ENCODE measurements at regions not wholly inside any gene's neighbourhood (a gene's known extent, or its start where the extent isn't known, plus 50 kb on each side); places are given as distances from the start of the nearest gene placed in this dataset.

DNA sequence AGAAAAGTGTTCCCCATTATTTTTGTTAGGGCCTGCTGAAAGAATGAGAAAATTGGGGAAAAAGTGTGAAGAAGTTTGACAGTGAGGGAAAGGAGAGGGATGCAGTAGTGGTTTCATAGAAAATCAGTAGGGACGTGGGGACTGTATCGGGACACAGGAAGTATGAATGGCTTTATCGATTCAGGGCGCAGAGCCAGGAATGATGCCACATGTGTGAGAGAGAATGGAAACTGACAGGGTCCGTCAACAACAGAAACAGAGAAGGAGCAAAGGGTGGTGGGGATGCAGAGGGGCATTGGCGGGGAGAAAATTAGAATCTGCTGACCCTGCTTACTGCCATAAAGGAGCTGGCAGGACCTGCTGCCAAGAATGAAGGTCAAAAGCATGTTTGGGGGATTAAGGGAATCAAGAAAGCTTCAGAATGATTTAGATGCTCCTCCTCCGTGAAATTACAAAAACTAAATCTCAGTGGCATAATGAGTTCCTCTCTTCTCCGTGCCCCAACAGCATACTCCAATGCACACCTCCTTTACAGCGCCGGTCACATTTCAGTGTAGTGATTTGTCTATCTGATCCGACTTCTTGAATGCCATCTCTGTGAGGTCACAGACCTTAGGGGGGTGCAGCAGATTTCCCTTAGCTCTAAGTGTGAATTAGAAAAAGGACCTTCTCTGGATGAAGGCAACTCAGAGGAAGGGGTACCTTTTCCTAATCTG is 92.6 kb downstream of the EMP1 start:
- Histone ChIP-seq H3K4me1 (ENCODE audit: control insufficient read depth in 1 of 2, insufficient read depth in 2 of 2, low read depth in 1 of 2, low read length in 1 of 2) (no peaks in the 10 kb centered on the region), H3K36me3 (replicated peaks in 1 of 2; ENCODE audit: control insufficient read depth in 1 of 2, insufficient read depth in 2 of 2, low read length in 1 of 2) (no peaks in the 10 kb centered on the region), H3K9ac (no peak overlapping the region), H4K20me1 (ENCODE audit: insufficient read depth) (no peaks in the 10 kb centered on the region), H3K27ac (ENCODE audit: low read depth in 2 of 2, low read length in 1 of 2) (no peak overlapping the region), H3K4me3 (ENCODE audit: low read depth in 2 of 2, low read length in 1 of 2) (no peak overlapping the region), H3K9me3 (no peaks in the 10 kb centered on the region), H2AFZ (ENCODE audit: low read depth) (no peak overlapping the region), H3F3A (replicated peaks; ENCODE audit: insufficient read depth) (no peaks in the 10 kb centered on the region), H3K27me3 (ENCODE audit: insufficient read depth) (no peaks in the 10 kb centered on the region; the same call in 1 of the 2 replicates), H3K4me2 (no peak overlapping the region), H3K9me2 (no peaks in the 10 kb centered on the region), H3K79me2 (ENCODE audit: insufficient read depth) (no peaks in the 10 kb centered on the region)
- TF ChIP-seq ELF1 (IDR thresholded peaks at IDR 0.05) (no peak), GABPA (IDR thresholded peaks at IDR 0.05; ENCODE audit: low read depth) (no peak), USF2 (IDR thresholded peaks at IDR 0.05; ENCODE audit: borderline replicate concordance, low read depth, low read length) (no peak), RFX5 (IDR thresholded peaks at IDR 0.05; ENCODE audit: low read length) (no peak), TCF12 (IDR thresholded peaks at IDR 0.05) (no peak)
- DNase-seq: no peak
- WGBS (ENCODE audit: low lambda C conversion rate): 45% methylated on average over 11 of the region's 11 CpGs
- POLR2A ChIA-PET: no interaction called here
- CTCF ChIA-PET: interaction anchor here (2.2 kb wide), 1 partner anchor 10 kb away, joined by 12 read pairs; no protein-coding TSS in a partner anchor

DNA sequence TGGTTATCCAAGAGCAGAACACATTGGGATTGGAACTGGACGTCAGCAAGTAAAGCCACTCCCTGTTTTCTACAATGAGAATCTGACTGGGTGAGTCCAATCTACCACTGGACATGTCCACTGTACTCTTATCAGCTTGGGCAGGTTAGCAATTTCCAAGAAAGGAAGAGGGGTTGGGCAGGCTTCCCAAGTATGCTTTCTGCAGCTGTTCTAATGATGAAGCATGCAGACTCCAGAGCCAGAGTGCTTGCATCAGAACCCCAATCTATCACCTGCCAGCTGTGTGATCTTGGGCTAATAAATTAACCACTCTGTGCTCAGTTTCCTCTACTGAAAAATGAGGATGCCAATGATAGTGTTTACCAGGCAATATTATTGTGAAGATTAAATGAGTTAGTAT is 92.0 kb downstream of the EMP1 start:
- no peaks in the 10 kb centered on the region for H4K20me1 ChIP-seq (ENCODE audit: insufficient read depth)
- no peaks in the 10 kb centered on the region; the same call in 1 of the 2 replicates for H3K27me3 ChIP-seq (ENCODE audit: insufficient read depth)
- no peak for DNase-seq
- CTCF ChIA-PET: interaction anchor here (2.2 kb wide), 1 partner anchor 10 kb away, joined by 12 read pairs; no protein-coding TSS in a partner anchor
- H3K79me2 ChIP-seq (ENCODE audit: insufficient read depth): no peaks in the 10 kb centered on the region
- H3K4me1 ChIP-seq (ENCODE audit: control insufficient read depth in 1 of 2, insufficient read depth in 2 of 2, low read depth in 1 of 2, low read length in 1 of 2): no peaks in the 10 kb centered on the region
- H3K4me3 ChIP-seq (ENCODE audit: low read depth in 2 of 2, low read length in 1 of 2): no peak overlapping the region
- H3K9me2 ChIP-seq: no peaks in the 10 kb centered on the region
- POLR2A ChIA-PET: no interaction called here
- no peak overlapping the region for H3K9ac ChIP-seq
- H3K27ac ChIP-seq (ENCODE audit: low read depth in 2 of 2, low read length in 1 of 2): no peak overlapping the region
- no peaks in the 10 kb centered on the region for H3F3A ChIP-seq (replicated peaks; ENCODE audit: insufficient read depth)
- H3K36me3 ChIP-seq (replicated peaks in 1 of 2; ENCODE audit: control insufficient read depth in 1 of 2, insufficient read depth in 2 of 2, low read length in 1 of 2): no peaks in the 10 kb centered on the region
- WGBS (ENCODE audit: low lambda C conversion rate): 0% methylated on average over 1 of the region's 1 CpG
- no peaks in the 10 kb centered on the region for H3K9me3 ChIP-seq
- H2AFZ ChIP-seq (ENCODE audit: low read depth): no peak overlapping the region
- H3K4me2 ChIP-seq: no peak overlapping the region
- TF ChIP-seq YY1 (IDR thresholded peaks at IDR 0.05; ENCODE audit: low read depth) (no peak), SMC3 (IDR thresholded peaks at IDR 0.05; ENCODE audit: low read depth, low read length) (no peak), USF2 (IDR thresholded peaks at IDR 0.05; ENCODE audit: borderline replicate concordance, low read depth, low read length) (no peak), EP300 (IDR thresholded peaks at IDR 0.05; ENCODE audit: borderline replicate concordance in 1 of 2, low read depth in 1 of 2, low read length in 1 of 2) (no peak), SIN3A (IDR thresholded peaks at IDR 0.05; ENCODE audit: borderline replicate concordance, low read depth, low read length) (no peak), FOXJ3 (CRISPR knock-in tag; IDR thresholded peaks at IDR 0.05) (no peak), EZH2phosphoT487 (IDR thresholded peaks at IDR 0.05; ENCODE audit: borderline replicate concordance, low read depth) (no peak), TAF1 (IDR thresholded peaks at IDR 0.05; ENCODE audit: borderline replicate concordance, low read depth, low read length) (no peak), RCOR1 (IDR thresholded peaks at IDR 0.05; ENCODE audit: low read length) (no peak), TEAD4 (IDR thresholded peaks at IDR 0.05; ENCODE audit: borderline replicate concordance, insufficient read depth) (no peak), NRF1 (IDR thresholded peaks at IDR 0.05; ENCODE audit: low read depth, low read length) (no peak)
- TF ChIP-seq, protein P1, sequence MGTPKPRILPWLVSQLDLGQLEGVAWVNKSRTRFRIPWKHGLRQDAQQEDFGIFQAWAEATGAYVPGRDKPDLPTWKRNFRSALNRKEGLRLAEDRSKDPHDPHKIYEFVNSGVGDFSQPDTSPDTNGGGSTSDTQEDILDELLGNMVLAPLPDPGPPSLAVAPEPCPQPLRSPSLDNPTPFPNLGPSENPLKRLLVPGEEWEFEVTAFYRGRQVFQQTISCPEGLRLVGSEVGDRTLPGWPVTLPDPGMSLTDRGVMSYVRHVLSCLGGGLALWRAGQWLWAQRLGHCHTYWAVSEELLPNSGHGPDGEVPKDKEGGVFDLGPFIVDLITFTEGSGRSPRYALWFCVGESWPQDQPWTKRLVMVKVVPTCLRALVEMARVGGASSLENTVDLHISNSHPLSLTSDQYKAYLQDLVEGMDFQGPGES (IDR thresholded peaks at IDR 0.05; ENCODE audit: low read depth, low read length): no peak
- TF ChIP-seq, protein P2, sequence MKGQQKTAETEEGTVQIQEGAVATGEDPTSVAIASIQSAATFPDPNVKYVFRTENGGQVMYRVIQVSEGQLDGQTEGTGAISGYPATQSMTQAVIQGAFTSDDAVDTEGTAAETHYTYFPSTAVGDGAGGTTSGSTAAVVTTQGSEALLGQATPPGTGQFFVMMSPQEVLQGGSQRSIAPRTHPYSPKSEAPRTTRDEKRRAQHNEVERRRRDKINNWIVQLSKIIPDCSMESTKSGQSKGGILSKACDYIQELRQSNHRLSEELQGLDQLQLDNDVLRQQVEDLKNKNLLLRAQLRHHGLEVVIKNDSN (IDR thresholded peaks at IDR 0.05; ENCODE audit: borderline replicate concordance, low read depth): no peak
- TF ChIP-seq, protein P3, sequence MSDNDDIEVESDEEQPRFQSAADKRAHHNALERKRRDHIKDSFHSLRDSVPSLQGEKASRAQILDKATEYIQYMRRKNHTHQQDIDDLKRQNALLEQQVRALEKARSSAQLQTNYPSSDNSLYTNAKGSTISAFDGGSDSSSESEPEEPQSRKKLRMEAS (IDR thresholded peaks at IDR 0.05; ENCODE audit: low read depth): no peak
- TF ChIP-seq, protein P4, sequence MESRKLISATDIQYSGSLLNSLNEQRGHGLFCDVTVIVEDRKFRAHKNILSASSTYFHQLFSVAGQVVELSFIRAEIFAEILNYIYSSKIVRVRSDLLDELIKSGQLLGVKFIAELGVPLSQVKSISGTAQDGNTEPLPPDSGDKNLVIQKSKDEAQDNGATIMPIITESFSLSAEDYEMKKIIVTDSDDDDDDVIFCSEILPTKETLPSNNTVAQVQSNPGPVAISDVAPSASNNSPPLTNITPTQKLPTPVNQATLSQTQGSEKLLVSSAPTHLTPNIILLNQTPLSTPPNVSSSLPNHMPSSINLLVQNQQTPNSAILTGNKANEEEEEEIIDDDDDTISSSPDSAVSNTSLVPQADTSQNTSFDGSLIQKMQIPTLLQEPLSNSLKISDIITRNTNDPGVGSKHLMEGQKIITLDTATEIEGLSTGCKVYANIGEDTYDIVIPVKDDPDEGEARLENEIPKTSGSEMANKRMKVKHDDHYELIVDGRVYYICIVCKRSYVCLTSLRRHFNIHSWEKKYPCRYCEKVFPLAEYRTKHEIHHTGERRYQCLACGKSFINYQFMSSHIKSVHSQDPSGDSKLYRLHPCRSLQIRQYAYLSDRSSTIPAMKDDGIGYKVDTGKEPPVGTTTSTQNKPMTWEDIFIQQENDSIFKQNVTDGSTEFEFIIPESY (IDR thresholded peaks at IDR 0.05; ENCODE audit: borderline replicate concordance, low read depth): no peak

Data from SK-N-SH (cell line).